ENCODE measurements at regions not wholly inside any gene's neighbourhood (a gene's known extent, or its start where the extent isn't known, plus 50 kb on each side); places are given as distances from the start of the nearest gene placed in this dataset.
"Not testable (repeated sequence)": the region's sequence is repeated elsewhere in the genome, so short reads cannot be mapped to it uniquely, and the experiment has no call there.

DNA sequence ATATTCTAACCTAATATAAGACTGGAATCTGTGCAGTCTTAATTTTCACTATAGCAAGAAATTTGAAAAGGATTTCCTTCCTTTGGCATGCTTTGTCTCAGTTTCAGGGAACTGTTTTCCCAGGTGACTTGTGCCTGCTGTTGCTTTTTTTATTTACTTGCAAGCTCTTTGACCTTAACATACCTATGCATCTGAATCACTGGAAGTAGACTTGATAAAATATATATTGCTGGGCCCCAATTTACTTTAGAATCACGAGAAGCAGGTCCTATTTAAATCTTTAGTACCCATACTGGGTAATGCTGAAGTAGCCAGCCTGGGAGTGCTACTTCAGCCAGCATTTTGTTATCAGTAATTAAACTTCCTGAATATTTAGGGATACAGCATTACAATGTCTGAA, 257.9 kb upstream of the ALCAM start:
- H3K27ac Mint-ChIP-seq: no peak overlapping the region
- H3K27me3 Mint-ChIP-seq: no peaks in the 10 kb centered on the region
- CTCF ChIA-PET: interaction anchor here (0.7 kb wide), 1 partner anchor 16 kb away, joined by 3 read pairs; no protein-coding TSS in a partner anchor
- peaks cover 10% of the 10 kb centered on the region for H3K9me3 Mint-ChIP-seq (ENCODE audit: low read depth)
- no peak for DNase-seq
- intact Hi-C loops (cut with DNase I, micrococcal nuclease): no loop called here
- POLR2A ChIA-PET: no interaction called here
- H3K36me3 Mint-ChIP-seq (ENCODE audit: low read depth): no peaks in the 10 kb centered on the region
- no peak for ATAC-seq
- no peak overlapping the region for H3K4me3 Mint-ChIP-seq
- H3K4me1 Mint-ChIP-seq: no peaks in the 10 kb centered on the region

DNA sequence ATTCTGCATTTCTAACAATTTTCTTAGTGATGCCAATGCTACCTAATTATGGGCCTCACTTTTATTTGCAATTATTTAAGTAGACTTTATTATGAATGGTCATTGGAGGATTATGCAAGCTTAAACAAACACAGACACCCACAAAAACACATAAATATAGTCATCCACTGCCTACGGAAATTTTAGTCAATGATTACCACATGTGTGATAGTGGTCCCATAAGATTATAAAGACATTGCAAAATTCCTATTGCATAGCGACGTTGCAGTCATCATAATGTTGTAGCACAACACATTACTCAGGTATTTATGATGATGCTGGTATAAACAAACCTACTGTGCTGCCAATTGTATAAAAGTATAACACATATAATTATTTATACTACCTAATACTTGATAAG, 247.8 kb upstream of the ALCAM start:
- Mint-ChIP-seq H3K27me3 (no peaks in the 10 kb centered on the region), H3K9me3 (ENCODE audit: low read depth) (peaks cover 8% of the 10 kb centered on the region), H3K36me3 (ENCODE audit: low read depth) (no peaks in the 10 kb centered on the region), H3K4me1 (no peaks in the 10 kb centered on the region), H3K27ac (no peak overlapping the region), H3K4me3 (no peak overlapping the region)
- no peak for DNase-seq
- intact Hi-C loops (cut with DNase I, micrococcal nuclease): no loop called here
- ChIA-PET POLR2A (no interaction called here), CTCF (no interaction called here)
- ATAC-seq: no peak

DNA sequence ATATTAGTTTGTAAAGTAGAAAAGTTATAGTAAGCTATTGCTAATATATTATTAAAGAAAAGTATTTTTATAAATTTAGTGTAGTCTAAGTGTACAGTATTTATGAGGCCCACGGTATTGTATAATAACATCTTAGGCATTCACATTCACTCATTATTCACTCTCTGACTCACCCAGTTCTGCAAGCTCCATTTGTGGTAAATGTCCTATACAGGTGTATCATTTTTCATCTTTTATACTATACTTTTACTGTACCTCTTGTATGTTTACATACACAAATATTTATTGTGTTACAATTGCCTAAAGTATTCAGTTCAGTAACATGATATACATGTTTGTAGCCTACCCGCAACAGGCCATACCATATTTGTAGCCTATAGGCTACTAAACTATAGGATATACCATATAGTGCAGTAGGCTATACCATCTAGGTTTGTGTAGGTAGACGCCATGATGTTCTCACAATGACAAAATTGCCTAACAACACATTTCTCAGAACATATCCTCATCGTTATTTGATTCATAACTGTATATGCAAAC, 246.8 kb upstream of the ALCAM start:
- ChIA-PET POLR2A (no interaction called here), CTCF (no interaction called here)
- Mint-ChIP-seq H3K27ac (no peak overlapping the region), H3K27me3 (no peaks in the 10 kb centered on the region), H3K4me3 (no peak overlapping the region), H3K9me3 (ENCODE audit: low read depth) (peaks cover 6% of the 10 kb centered on the region), H3K4me1 (no peaks in the 10 kb centered on the region), H3K36me3 (ENCODE audit: low read depth) (no peaks in the 10 kb centered on the region)
- DNase-seq (no peak), ATAC-seq (no peak)
- intact Hi-C loops (cut with DNase I, micrococcal nuclease): no loop called here

DNA sequence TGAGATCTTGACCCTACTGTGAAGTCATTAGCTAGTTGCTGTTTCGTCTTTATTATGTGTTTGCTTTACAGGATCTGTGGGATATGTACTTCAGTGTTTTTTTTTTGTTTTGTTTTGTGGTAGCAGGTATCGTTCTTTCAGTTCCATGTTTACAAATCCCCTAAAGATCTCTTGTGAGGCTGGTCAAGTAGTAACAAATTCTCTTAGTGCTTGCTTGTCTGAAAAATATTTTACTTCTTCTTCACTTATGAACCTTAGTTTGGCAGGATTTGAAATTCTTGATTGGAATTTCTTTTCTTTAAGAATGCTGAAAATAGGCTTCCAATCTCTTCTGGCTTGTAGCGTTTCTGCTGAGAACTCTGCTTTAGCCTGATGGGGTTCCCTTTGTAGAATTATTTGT, 235.8 kb upstream of the ALCAM start:
- H3K4me1 Mint-ChIP-seq: no peaks in the 10 kb centered on the region
- intact Hi-C loops (cut with DNase I, micrococcal nuclease): no loop called here
- H3K27ac Mint-ChIP-seq: no peak overlapping the region
- ChIA-PET CTCF (no interaction called here), POLR2A (no interaction called here)
- no peak for DNase-seq
- H3K36me3 Mint-ChIP-seq (ENCODE audit: low read depth): no peaks in the 10 kb centered on the region
- ATAC-seq: no peak
- no peaks in the 10 kb centered on the region for H3K27me3 Mint-ChIP-seq
- peaks cover 24% of the 10 kb centered on the region for H3K9me3 Mint-ChIP-seq (ENCODE audit: low read depth)
- no peak overlapping the region for H3K4me3 Mint-ChIP-seq

DNA sequence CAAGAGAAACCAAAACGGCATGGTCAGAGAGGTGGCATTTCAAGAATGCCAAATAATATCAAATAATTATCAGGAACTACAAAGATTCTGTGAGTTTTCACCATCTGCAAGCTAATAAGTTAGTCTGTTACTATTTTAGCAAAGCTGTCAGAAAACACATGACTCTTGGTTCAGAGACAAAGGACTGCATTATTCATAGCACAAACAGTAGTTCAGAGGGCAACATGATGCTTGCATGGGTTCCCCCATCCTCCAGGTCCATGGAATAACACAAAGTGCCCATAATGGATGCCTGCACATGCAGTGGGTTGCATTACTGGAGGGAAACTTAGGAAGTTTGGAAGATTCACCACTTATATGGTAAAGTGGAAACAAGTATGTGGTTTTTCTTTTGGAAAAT, 228.8 kb upstream of the ALCAM start:
- H3K36me3 Mint-ChIP-seq (ENCODE audit: low read depth): no peaks in the 10 kb centered on the region
- ATAC-seq (no peak), DNase-seq (no peak)

DNA sequence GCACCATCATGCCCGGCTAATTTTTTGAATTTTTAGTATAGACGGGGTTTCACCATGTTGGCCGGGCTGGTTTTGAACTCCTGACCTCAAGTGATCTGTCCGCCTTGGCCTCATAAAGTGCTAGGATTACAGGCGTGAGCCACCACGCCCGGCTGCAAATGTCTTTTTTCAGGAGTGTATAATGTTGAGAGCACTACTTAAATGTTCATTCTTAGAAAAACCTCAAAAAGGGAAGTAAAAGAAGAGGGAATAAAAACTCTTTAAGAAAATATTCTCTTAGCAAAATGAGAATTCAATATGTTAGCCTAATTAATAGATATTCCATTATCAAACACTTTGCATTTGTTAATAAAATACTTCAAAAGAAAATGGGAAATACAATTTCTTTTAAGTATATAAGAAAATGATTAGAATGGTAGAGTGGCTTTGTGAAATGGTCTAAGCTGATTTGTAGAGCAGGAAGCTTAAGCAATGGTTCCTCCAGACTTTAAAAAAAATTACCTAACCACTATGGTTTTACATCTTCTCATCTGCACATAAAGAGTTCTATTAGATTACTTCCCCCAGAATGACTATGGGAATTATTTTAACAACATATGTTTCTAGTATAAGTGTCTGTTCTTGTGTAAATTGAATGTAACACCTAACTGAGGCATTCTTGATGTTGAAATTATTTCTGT, 226.7 kb upstream of the ALCAM start:
- no peaks in the 10 kb centered on the region for H3K9me3 Mint-ChIP-seq (ENCODE audit: low read depth)
- no peaks in the 10 kb centered on the region for H3K27me3 Mint-ChIP-seq
- ChIA-PET CTCF (no interaction called here), POLR2A (no interaction called here)
- H3K27ac Mint-ChIP-seq: no peak overlapping the region
- no peaks in the 10 kb centered on the region for H3K36me3 Mint-ChIP-seq (ENCODE audit: low read depth)
- no peak overlapping the region for H3K4me3 Mint-ChIP-seq
- H3K4me1 Mint-ChIP-seq: no peaks in the 10 kb centered on the region
- intact Hi-C loops (cut with DNase I, micrococcal nuclease): no loop called here
- ATAC-seq (no peak), DNase-seq (no peak)

More for the DNA sequence above, 228.8 kb upstream of the ALCAM start:
- intact Hi-C loops (cut with DNase I, micrococcal nuclease): no loop called here
- no peaks in the 10 kb centered on the region for H3K4me1 Mint-ChIP-seq
- ChIA-PET POLR2A (no interaction called here), CTCF (no interaction called here)
- no peak overlapping the region for H3K27ac Mint-ChIP-seq
- no peaks in the 10 kb centered on the region for H3K9me3 Mint-ChIP-seq (ENCODE audit: low read depth)
- H3K4me3 Mint-ChIP-seq: no peak overlapping the region
- no peaks in the 10 kb centered on the region for H3K27me3 Mint-ChIP-seq

DNA sequence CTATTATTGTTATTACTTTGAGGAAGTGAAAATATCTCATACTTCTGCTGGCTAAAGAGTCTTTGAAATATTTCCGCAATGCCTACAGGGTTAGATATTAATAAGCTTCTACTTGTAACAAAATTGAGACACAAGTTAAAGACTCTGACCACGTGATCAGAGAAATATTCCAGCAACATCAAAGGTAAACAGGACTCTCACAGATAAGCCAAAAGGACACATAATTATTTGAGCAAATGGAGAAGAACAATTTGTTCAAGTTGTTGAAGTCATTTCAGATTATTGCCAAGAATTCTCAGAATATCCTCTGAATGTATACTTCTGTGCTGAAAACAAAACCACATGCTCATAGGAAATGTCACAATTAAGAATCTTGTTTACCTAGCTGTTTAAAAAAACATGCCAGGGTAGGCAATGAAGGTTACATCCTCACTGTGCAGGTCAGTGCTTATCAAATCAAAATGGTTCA, 225.8 kb upstream of the ALCAM start:
- no peak overlapping the region for H3K27ac Mint-ChIP-seq
- ATAC-seq (no peak), DNase-seq (no peak)
- H3K4me3 Mint-ChIP-seq: no peak overlapping the region
- no peaks in the 10 kb centered on the region for H3K27me3 Mint-ChIP-seq
- H3K36me3 Mint-ChIP-seq (ENCODE audit: low read depth): no peaks in the 10 kb centered on the region
- ChIA-PET POLR2A (no interaction called here), CTCF (interaction anchor here (0.6 kb wide), 1 partner anchor 890 kb away, joined by 3 read pairs; no protein-coding TSS in a partner anchor)
- no peaks in the 10 kb centered on the region for H3K9me3 Mint-ChIP-seq (ENCODE audit: low read depth)
- H3K4me1 Mint-ChIP-seq: no peaks in the 10 kb centered on the region
- intact Hi-C loops (cut with DNase I, micrococcal nuclease): no loop called here

DNA sequence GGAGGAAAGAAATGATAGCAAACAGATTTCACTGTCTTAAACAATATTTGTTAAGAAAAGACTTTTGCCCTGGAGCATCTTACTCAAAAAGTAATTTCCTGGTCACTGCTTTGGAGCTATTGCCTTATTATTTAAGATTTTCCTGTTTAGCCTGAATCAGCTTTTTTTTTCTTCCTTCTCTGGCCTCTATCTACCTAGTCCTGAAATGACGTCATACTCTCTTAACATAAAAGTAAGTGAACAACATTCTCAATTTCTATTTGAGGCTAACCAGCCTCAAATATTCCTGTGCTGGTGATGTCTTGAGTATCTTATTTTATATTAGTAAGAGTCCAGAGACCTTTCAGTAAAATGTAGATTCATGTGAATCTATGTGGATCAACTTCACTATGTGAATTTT, 221.9 kb upstream of the ALCAM start:
- Mint-ChIP-seq H3K4me1 (no peaks in the 10 kb centered on the region), H3K36me3 (ENCODE audit: low read depth) (no peaks in the 10 kb centered on the region), H3K4me3 (no peak overlapping the region), H3K27me3 (no peaks in the 10 kb centered on the region), H3K9me3 (ENCODE audit: low read depth) (no peaks in the 10 kb centered on the region), H3K27ac (no peak overlapping the region)
- ChIA-PET POLR2A (no interaction called here), CTCF (no interaction called here)
- intact Hi-C loops (cut with DNase I, micrococcal nuclease): no loop called here
- ATAC-seq (no peak), DNase-seq (no peak)

DNA sequence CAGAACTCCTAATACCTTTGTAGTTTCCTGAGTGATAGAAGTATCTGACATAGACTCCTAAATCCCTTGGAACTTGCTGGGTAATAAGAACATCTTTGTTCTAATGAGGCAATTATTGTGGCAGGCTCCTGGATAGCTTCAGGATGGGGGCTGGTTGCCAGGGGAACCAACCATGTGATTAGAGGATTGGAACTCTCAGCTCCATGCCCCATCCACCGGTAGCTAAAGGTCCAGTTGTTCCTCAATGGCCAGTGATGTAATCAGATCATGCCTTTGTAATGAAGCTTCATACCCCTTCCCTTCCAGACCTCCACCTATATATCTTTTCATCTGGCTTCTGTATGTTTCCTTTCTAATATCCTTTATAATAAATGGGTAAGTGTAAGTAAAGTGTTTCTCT, 221.2 kb upstream of the ALCAM start:
- Mint-ChIP-seq H3K4me1 (no peaks in the 10 kb centered on the region), H3K27me3 (no peaks in the 10 kb centered on the region), H3K27ac (no peak overlapping the region), H3K4me3 (no peak overlapping the region), H3K9me3 (ENCODE audit: low read depth) (no peaks in the 10 kb centered on the region), H3K36me3 (ENCODE audit: low read depth) (no peaks in the 10 kb centered on the region)
- CTCF ChIA-PET: no interaction called here
- no peak for ATAC-seq
- intact Hi-C loops (cut with DNase I, micrococcal nuclease): no loop called here
- DNase-seq: no peak
- POLR2A ChIA-PET: no interaction called here

DNA sequence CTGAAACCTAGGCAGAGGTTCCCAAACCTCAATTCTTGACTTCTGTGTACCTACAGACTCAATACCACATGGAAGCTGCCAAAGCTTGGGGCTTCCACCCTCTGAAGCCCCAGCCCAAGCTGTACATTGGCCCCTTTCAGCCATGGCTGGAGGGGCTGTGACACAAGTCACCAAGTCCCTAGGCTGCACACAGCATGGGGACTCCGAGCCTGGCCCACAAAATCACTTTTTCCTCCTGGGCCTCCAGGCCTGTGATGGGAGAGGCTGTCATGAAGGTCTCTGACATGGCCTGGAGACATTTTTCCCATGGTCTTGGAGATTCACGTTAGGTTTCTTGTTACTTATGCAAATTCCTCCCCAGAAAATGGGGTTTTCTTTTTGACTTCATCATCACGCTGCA, 217.5 kb upstream of the ALCAM start:
- intact Hi-C loops (cut with DNase I, micrococcal nuclease); CTCF ChIA-PET; H3K27ac Mint-ChIP-seq; H3K9me3 Mint-ChIP-seq (ENCODE audit: low read depth); H3K4me1 Mint-ChIP-seq; ATAC-seq; DNase-seq; H3K36me3 Mint-ChIP-seq (ENCODE audit: low read depth); POLR2A ChIA-PET; H3K4me3 Mint-ChIP-seq; H3K27me3 Mint-ChIP-seq: not testable (repeated sequence)

DNA sequence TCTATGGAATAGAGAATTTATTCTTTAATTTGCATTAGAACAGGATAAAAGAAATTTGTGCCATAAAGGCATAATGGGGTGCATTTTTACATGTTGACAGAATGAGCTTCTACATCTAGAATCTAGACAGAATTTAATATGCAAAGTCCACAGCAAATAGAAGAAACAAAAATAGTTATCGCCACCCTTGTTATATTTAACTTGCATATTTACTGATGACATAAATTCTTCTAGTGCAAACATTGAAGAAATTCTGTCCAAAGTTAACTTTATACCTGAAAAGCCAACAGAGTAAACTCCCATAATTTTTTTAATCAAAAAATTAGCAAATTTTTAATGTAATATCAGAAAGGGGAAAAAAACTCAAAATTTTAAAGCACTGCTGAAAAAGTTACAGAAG, 213.7 kb upstream of the ALCAM start:
- Mint-ChIP-seq H3K9me3 (ENCODE audit: low read depth) (no peaks in the 10 kb centered on the region), H3K4me1 (no peaks in the 10 kb centered on the region), H3K36me3 (ENCODE audit: low read depth) (no peaks in the 10 kb centered on the region), H3K27me3 (peaks cover 2% of the 10 kb centered on the region), H3K27ac (no peak overlapping the region), H3K4me3 (no peak overlapping the region)
- no peak for ATAC-seq
- CTCF ChIA-PET: no interaction called here
- DNase-seq: no peak
- intact Hi-C loops (cut with DNase I, micrococcal nuclease): no loop called here
- POLR2A ChIA-PET: no interaction called here

DNA sequence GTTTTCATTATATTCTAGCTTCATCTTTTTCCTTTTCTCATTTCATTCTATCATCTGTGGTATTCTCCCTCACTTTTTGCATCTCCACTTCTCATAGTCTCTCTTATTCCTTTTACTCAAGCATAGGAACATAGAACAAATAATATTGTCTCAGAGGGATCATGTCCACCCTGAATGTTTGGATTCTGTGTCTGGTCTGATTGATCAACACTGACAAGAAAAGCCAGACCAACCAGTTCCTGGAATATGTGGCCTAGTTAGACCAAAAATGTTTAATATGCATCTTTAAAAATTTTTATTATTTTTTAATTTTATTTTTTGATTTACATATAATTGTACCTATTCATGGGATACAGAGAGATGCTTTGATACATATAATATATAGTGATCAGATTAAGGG, 212.0 kb upstream of the ALCAM start:
- ChIA-PET CTCF (no interaction called here), POLR2A (no interaction called here)
- ATAC-seq: no peak
- H3K4me3 Mint-ChIP-seq: no peak overlapping the region
- DNase-seq: no peak
- no peak overlapping the region for H3K27ac Mint-ChIP-seq
- no peaks in the 10 kb centered on the region for H3K36me3 Mint-ChIP-seq (ENCODE audit: low read depth)
- H3K9me3 Mint-ChIP-seq (ENCODE audit: low read depth): no peaks in the 10 kb centered on the region
- intact Hi-C loops (cut with DNase I, micrococcal nuclease): no loop called here
- H3K27me3 Mint-ChIP-seq: peaks cover 2% of the 10 kb centered on the region
- H3K4me1 Mint-ChIP-seq: no peaks in the 10 kb centered on the region
